Duodenal mucosa (tissue), 2 donors: ENCODE measurements at regions not wholly inside any gene's neighbourhood (a gene's known extent, or its start where the extent isn't known, plus 50 kb on each side); places are given as distances from the start of the nearest gene placed in this dataset.

Source experiments
- H3K27ac ChIP-seq: one replicate; pipeline ENCODE4 v1.7.0; 2013; ENCODE audit warnings: low read depth, low read length
- H3K27me3 ChIP-seq, 2 donors: one replicate each; pipeline ENCODE4 v1.7.0; 2013; ENCODE audit warnings: low read length in 2 of 2, control low read depth in 1 of 2; ENCODE audit not compliant: insufficient read depth in 2 of 2, control insufficient read depth in 1 of 2
- H3K36me3 ChIP-seq, 2 donors: one replicate each; pipeline ENCODE4 v1.7.0; 2013; ENCODE audit warnings: low read length in 2 of 2, control low read depth in 1 of 2; ENCODE audit not compliant: insufficient read depth in 2 of 2, control insufficient read depth in 1 of 2
- H3K4me1 ChIP-seq, 2 donors: one replicate each; pipeline ENCODE4 v1.7.0; 2013; ENCODE audit warnings: low read length in 2 of 2, control low read depth in 1 of 2; ENCODE audit not compliant: insufficient read depth in 2 of 2, control insufficient read depth in 1 of 2
- H3K4me3 ChIP-seq, 2 donors: one replicate each; pipeline ENCODE4 v1.7.0; 2013; ENCODE audit warnings: low read length in 2 of 2, low read depth in 1 of 2
- H3K9ac ChIP-seq, 2 donors: one replicate each; pipeline ENCODE4 v1.7.0; 2013; ENCODE audit warnings: low read length in 2 of 2, low read depth in 1 of 2
- H3K9me3 ChIP-seq, 2 donors: one replicate each; pipeline ENCODE4 v1.7.0; 2013; ENCODE audit warnings: low read length in 2 of 2, control low read depth in 1 of 2; ENCODE audit not compliant: control insufficient read depth in 1 of 2

- Histone ChIP-seq H3K27ac (no peak overlapping the region), H3K9ac (no peak overlapping the region), H3K27me3 (no peaks in the 10 kb centered on the region), H3K4me1 (peaks cover 0 to 6% of the 10 kb centered on the region in 2 donors), H3K9me3 (no peaks in the 10 kb centered on the region), H3K4me3 (no peak overlapping the region), H3K36me3 (no peaks in the 10 kb centered on the region)
Measured at GRCh38 chr5:67451640-67452279, 255.2 kb upstream of the CD180 start.

- no peak overlapping the region for H3K4me3 ChIP-seq
- H3K27me3 ChIP-seq = no peaks in the 10 kb centered on the region
- no peaks in the 10 kb centered on the region for H3K36me3 ChIP-seq
- no peak overlapping the region for H3K27ac ChIP-seq
- no peaks in the 10 kb centered on the region for H3K9me3 ChIP-seq
- no peak overlapping the region for H3K9ac ChIP-seq
- H3K4me1 ChIP-seq = peaks cover 0 to 6% of the 10 kb centered on the region in 2 donors
Measured at GRCh38 chr5:67447732-67448131, 251.1 kb upstream of the CD180 start.

- Histone ChIP-seq H3K9me3 (no peaks in the 10 kb centered on the region), H3K36me3 (no peaks in the 10 kb centered on the region), H3K4me3 (no peak overlapping the region), H3K27me3 (no peaks in the 10 kb centered on the region), H3K27ac (no peak overlapping the region), H3K9ac (no peak overlapping the region), H3K4me1 (no peaks in the 10 kb centered on the region)
Measured at GRCh38 chr5:67437905-67438845, 241.6 kb upstream of the CD180 start.

- H3K27ac ChIP-seq = no peak overlapping the region
- H3K36me3 ChIP-seq = no peaks in the 10 kb centered on the region
- H3K9me3 ChIP-seq = no peaks in the 10 kb centered on the region
- no peak overlapping the region for H3K4me3 ChIP-seq
- no peak overlapping the region for H3K9ac ChIP-seq
- H3K4me1 ChIP-seq = no peaks in the 10 kb centered on the region
- H3K27me3 ChIP-seq = no peaks in the 10 kb centered on the region
Measured at GRCh38 chr5:67435032-67435431, 238.4 kb upstream of the CD180 start.

GRCh38 chr5:67434466-67434865, 237.9 kb upstream of the CD180 start:
- Histone ChIP-seq H3K27me3 (no peaks in the 10 kb centered on the region), H3K9ac (no peak overlapping the region), H3K36me3 (no peaks in the 10 kb centered on the region), H3K9me3 (no peaks in the 10 kb centered on the region), H3K4me1 (no peaks in the 10 kb centered on the region), H3K4me3 (no peak overlapping the region), H3K27ac (no peak overlapping the region)

GRCh38 chr5:67432606-67433005, 236.0 kb upstream of the CD180 start:
- Histone ChIP-seq H3K9ac (no peak overlapping the region), H3K9me3 (no peaks in the 10 kb centered on the region), H3K36me3 (no peaks in the 10 kb centered on the region), H3K4me1 (no peaks in the 10 kb centered on the region), H3K4me3 (no peak overlapping the region), H3K27ac (no peak overlapping the region), H3K27me3 (no peaks in the 10 kb centered on the region)

GRCh38 chr5:67431191-67431590, 234.6 kb upstream of the CD180 start:
- Histone ChIP-seq H3K4me3 (no peak overlapping the region), H3K4me1 (no peaks in the 10 kb centered on the region), H3K9ac (no peak overlapping the region), H3K36me3 (no peaks in the 10 kb centered on the region), H3K9me3 (no peaks in the 10 kb centered on the region), H3K27ac (no peak overlapping the region), H3K27me3 (no peaks in the 10 kb centered on the region)

GRCh38 chr5:67427850-67428298, 231.3 kb upstream of the CD180 start:
- Histone ChIP-seq H3K9me3 (no peaks in the 10 kb centered on the region), H3K4me3 (no peak overlapping the region), H3K36me3 (no peaks in the 10 kb centered on the region), H3K4me1 (no peaks in the 10 kb centered on the region), H3K27me3 (no peaks in the 10 kb centered on the region), H3K27ac (no peak overlapping the region), H3K9ac (no peak overlapping the region)

GRCh38 chr5:67426961-67427849, 230.6 kb upstream of the CD180 start:
- Histone ChIP-seq H3K4me1 (no peaks in the 10 kb centered on the region), H3K9ac (no peak overlapping the region), H3K27me3 (no peaks in the 10 kb centered on the region), H3K27ac (no peak overlapping the region), H3K4me3 (no peak overlapping the region), H3K9me3 (no peaks in the 10 kb centered on the region), H3K36me3 (no peaks in the 10 kb centered on the region)

GRCh38 chr5:67425514-67425913, 228.9 kb upstream of the CD180 start:
- no peak overlapping the region for H3K4me3 ChIP-seq
- H3K27ac ChIP-seq = no peak overlapping the region
- H3K9ac ChIP-seq = no peak overlapping the region
- no peaks in the 10 kb centered on the region for H3K36me3 ChIP-seq
- no peaks in the 10 kb centered on the region for H3K4me1 ChIP-seq
- no peaks in the 10 kb centered on the region for H3K27me3 ChIP-seq
- H3K9me3 ChIP-seq = no peaks in the 10 kb centered on the region
